ENCODE measurements at regions not wholly inside any gene's neighbourhood (a gene's known extent, or its start where the extent isn't known, plus 50 kb on each side); places are given as distances from the start of the nearest gene placed in this dataset.

DNA sequence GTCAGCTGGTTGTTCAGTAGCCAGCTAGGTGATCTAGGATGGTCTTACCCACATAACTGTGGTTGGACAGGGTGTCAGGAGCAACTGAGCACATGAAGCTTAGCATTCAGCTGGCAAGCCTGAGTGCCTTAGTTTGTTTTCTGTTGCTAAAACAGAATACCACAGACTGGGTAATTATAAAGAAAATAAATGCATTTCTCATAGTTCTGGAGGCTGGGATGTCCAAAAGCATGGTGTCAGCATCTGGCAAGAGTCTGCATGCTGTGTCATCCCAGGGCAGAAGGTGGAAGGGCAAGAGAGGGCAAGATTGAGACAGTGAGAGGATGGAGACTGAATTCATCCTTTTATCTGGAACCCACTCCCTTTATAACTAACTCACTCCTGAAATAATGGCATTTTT, 921.5 kb downstream of the TLE4 start:
- TF ChIP-seq ARID2 (CRISPR knock-in tag; IDR thresholded peaks at IDR 0.05; ENCODE audit: borderline replicate concordance) (no peak), TCF7L2 (IDR thresholded peaks at IDR 0.05; ENCODE audit: low read depth, low read length) (no peak), SIN3A (IDR thresholded peaks at IDR 0.05; ENCODE audit: borderline replicate concordance, low read depth, low read length) (no peak), HMGA1 (CRISPR knock-in tag; conservative IDR thresholded peaks at IDR 0.05) (no peak), IKZF1 (IDR thresholded peaks at IDR 0.05) (no peak), ZNF543 (CRISPR knock-in tag; IDR thresholded peaks at IDR 0.05) (no peak)
- Histone ChIP-seq H3K4me1 (ENCODE audit: insufficient read depth, low read length) (no peaks in the 10 kb centered on the region), H4K20me1 (ENCODE audit: insufficient read depth, low read length) (no peaks in the 10 kb centered on the region), H3K79me2 (ENCODE audit: insufficient read depth, low read length) (no peaks in the 10 kb centered on the region), H3K9ac (ENCODE audit: insufficient read depth, low read depth, low read length) (no peak overlapping the region), H3K27me3 (ENCODE audit: control insufficient read depth in 1 of 2, insufficient read depth in 2 of 2, low read length in 2 of 2) (no peaks in the 10 kb centered on the region), H3K4me3 (replicated peaks in 1 of 3; ENCODE audit: insufficient read depth in 1 of 3, low read depth in 2 of 3, low read length in 3 of 3) (no peak overlapping the region), H3K27ac (ENCODE audit: extremely low read length, insufficient read depth, low read length) (no peak overlapping the region), H3K36me3 (replicated peaks in 1 of 2; ENCODE audit: control insufficient read depth in 1 of 2, insufficient read depth in 2 of 2, low read length in 2 of 2) (no peaks in the 10 kb centered on the region), H2AFZ (ENCODE audit: low read length) (no peak overlapping the region), H3K9me3 (ENCODE audit: low read length) (peaks cover 74% of the 10 kb centered on the region), H3K4me2 (ENCODE audit: low read depth, low read length) (no peak overlapping the region)
- intact Hi-C loops (cut with micrococcal nuclease; ENCODE audit: unreplicated experiment) = no loop called here
- DNase-seq (ENCODE audit: low spot score) (no peak), FAIRE-seq (no peak), ATAC-seq (no peak)
- POLR2A ChIA-PET = no interaction called here
- no TSS peak for BruUV-seq (replicated peaks)
- CTCF ChIA-PET (ENCODE audit: low intra/inter-chr PET ratio, low total read pairs) = no interaction called here
- in situ Hi-C loops (cut with HindIII; ENCODE audit: extremely low pct_ligation_motif_present, low pct_unique_long_range_greater_than_20kb) = no loop called here

DNA sequence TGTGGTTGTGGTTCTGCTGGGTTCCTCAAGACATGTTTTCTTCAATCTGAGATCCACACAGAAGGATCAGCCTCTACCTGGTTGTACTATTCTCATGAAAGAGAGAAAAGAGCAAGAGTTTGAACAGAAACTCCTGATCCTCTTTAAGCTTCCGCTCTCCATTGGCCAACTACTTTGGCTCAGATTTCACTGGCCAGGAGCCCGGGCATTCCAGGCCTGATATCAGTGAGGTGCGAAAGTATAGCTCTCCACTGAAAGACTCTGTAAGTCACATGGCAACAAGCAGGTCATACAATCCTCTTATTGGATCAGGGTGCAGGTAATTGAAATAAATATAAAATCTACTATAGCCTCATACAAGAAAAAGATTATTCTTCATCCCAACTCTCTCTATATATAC, 920.5 kb downstream of the TLE4 start:
- Histone ChIP-seq H3K27ac (ENCODE audit: extremely low read length, insufficient read depth, low read length) (no peak overlapping the region), H3K4me2 (ENCODE audit: low read depth, low read length) (no peak overlapping the region), H3K9me3 (ENCODE audit: low read length) (peaks cover 79% of the 10 kb centered on the region), H3K27me3 (ENCODE audit: control insufficient read depth in 1 of 2, insufficient read depth in 2 of 2, low read length in 2 of 2) (no peaks in the 10 kb centered on the region), H3K36me3 (replicated peaks in 1 of 2; ENCODE audit: control insufficient read depth in 1 of 2, insufficient read depth in 2 of 2, low read length in 2 of 2) (no peaks in the 10 kb centered on the region), H2AFZ (ENCODE audit: low read length) (no peak overlapping the region), H3K79me2 (ENCODE audit: insufficient read depth, low read length) (no peaks in the 10 kb centered on the region), H3K4me3 (replicated peaks in 1 of 3; ENCODE audit: insufficient read depth in 1 of 3, low read depth in 2 of 3, low read length in 3 of 3) (no peak overlapping the region), H3K9ac (ENCODE audit: insufficient read depth, low read depth, low read length) (no peak overlapping the region), H3K4me1 (ENCODE audit: insufficient read depth, low read length) (no peaks in the 10 kb centered on the region), H4K20me1 (ENCODE audit: insufficient read depth, low read length) (no peaks in the 10 kb centered on the region)
- intact Hi-C loops (cut with micrococcal nuclease; ENCODE audit: unreplicated experiment) (no loop called here), in situ Hi-C loops (cut with HindIII; ENCODE audit: extremely low pct_ligation_motif_present, low pct_unique_long_range_greater_than_20kb) (no loop called here)
- FAIRE-seq (no peak), DNase-seq (ENCODE audit: low spot score) (no peak), ATAC-seq (no peak)
- WGBS (ENCODE audit: low lambda C conversion rate) = 0% methylated on average over 2 of the region's 3 CpGs
- ChIA-PET CTCF (ENCODE audit: low intra/inter-chr PET ratio, low total read pairs) (no interaction called here), POLR2A (no interaction called here)
- BruUV-seq (replicated peaks) = no TSS peak
- TF ChIP-seq TMF1 (CRISPR knock-in tag; IDR thresholded peaks at IDR 0.05; ENCODE audit: low read depth) = no peak
- TF ChIP-seq HES4 (CRISPR knock-in tag; IDR thresholded peaks at IDR 0.05; ENCODE audit: borderline replicate concordance) = no peak
- no peak for TF ChIP-seq POLR2AphosphoS2 (IDR thresholded peaks at IDR 0.05; ENCODE audit: low read depth, low read length)
- no peak for TF ChIP-seq ZNF136 (CRISPR knock-in tag; IDR thresholded peaks at IDR 0.05; ENCODE audit: low read depth)
